Mesothelial cell of epicardium (in vitro differentiated cells): ENCODE measurements at regions not wholly inside any gene's neighbourhood (a gene's known extent, or its start where the extent isn't known, plus 50 kb on each side); places are given as distances from the start of the nearest gene placed in this dataset.

Source experiments
- DNase-seq, 2 experiments: peaks; one replicate each; pipeline ENCODE4 v3.0.0; 2021; ENCODE audit warnings: low spot score in 2 of 2; ENCODE audit not compliant: unreplicated experiment in 2 of 2
- H3K27ac Mint-ChIP-seq: 2 replicates; pipeline ENCODE4 v1.8.0; 2021; ENCODE audit warnings: mixed read lengths
- H3K27me3 Mint-ChIP-seq: 2 replicates; pipeline ENCODE4 v1.8.0; 2021; ENCODE audit warnings: low read depth, mixed read lengths
- H3K36me3 Mint-ChIP-seq: 2 replicates; pipeline ENCODE4 v1.8.0; 2021; ENCODE audit warnings: mixed read lengths
- H3K4me1 Mint-ChIP-seq: 2 replicates; pipeline ENCODE4 v1.8.0; 2021; ENCODE audit warnings: mixed read lengths
- H3K4me3 Mint-ChIP-seq: 2 replicates; pipeline ENCODE4 v1.8.0; 2021; ENCODE audit warnings: mild to moderate bottlenecking, moderate library complexity, mixed read lengths
- H3K9me3 Mint-ChIP-seq: 2 replicates; pipeline ENCODE4 v1.8.0; 2021; ENCODE audit warnings: mixed read lengths
- TF ChIP-seq, protein P1 (sequence below): fragments of 200-600 bp; sonication (generic); IDR thresholded peaks from one replicate; pipeline ENCODE4 v1.5.0; 2021; ENCODE audit warnings: antibody characterized with exemption; ENCODE audit not compliant: unreplicated experiment

DNA sequence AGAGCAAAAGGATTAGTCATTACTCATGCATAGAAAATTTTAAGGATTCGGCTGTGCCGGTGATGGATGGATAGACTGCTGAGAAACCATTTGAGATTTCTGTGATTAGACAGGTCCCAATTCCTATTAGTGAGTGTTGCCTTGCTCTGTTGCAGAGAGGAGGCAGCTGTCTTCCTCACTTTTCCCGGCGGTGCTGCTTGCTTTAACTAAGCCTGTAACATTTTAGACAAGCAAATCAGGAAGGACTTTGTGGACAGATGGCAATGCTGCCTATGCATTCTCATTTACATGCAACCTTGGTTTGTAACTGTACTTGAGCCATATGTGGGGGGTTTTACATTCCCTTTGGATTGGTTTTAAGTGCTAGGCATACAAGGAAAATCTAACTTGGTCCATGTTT, 1176.3 kb downstream of the CDH18 start:
- H3K27ac Mint-ChIP-seq: no peak overlapping the region
- H3K36me3 Mint-ChIP-seq: no peaks in the 10 kb centered on the region
- TF ChIP-seq, protein P1, sequence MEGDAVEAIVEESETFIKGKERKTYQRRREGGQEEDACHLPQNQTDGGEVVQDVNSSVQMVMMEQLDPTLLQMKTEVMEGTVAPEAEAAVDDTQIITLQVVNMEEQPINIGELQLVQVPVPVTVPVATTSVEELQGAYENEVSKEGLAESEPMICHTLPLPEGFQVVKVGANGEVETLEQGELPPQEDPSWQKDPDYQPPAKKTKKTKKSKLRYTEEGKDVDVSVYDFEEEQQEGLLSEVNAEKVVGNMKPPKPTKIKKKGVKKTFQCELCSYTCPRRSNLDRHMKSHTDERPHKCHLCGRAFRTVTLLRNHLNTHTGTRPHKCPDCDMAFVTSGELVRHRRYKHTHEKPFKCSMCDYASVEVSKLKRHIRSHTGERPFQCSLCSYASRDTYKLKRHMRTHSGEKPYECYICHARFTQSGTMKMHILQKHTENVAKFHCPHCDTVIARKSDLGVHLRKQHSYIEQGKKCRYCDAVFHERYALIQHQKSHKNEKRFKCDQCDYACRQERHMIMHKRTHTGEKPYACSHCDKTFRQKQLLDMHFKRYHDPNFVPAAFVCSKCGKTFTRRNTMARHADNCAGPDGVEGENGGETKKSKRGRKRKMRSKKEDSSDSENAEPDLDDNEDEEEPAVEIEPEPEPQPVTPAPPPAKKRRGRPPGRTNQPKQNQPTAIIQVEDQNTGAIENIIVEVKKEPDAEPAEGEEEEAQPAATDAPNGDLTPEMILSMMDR: no peak
- no peak for DNase-seq
- H3K4me1 Mint-ChIP-seq: no peaks in the 10 kb centered on the region
- H3K27me3 Mint-ChIP-seq: no peaks in the 10 kb centered on the region
- peaks cover 13% of the 10 kb centered on the region for H3K9me3 Mint-ChIP-seq
- no peak overlapping the region for H3K4me3 Mint-ChIP-seq

DNA sequence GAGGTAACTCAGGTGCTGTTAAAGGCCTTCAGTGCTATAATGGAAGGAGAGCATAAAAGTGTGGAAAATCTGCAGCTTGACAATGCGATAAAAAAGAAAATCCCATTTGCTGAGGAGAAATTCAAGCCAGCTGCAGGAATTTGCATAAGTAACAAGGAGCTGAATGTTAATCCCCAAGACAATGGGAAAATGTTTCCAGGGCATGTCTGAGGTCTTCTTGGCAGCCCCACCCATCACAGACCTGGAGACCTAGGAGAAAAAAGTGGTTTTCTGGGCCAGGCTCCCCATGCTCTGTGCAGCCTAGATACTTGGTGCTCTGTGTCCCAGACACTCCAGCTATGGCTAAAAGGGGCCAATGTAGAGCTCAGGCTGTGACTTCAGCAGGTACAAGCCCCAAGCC, 1159.6 kb downstream of the CDH18 start:
- no peaks in the 10 kb centered on the region for H3K36me3 Mint-ChIP-seq
- no peak overlapping the region for H3K4me3 Mint-ChIP-seq
- no peak for DNase-seq
- no peak overlapping the region for H3K27ac Mint-ChIP-seq
- no peaks in the 10 kb centered on the region for H3K27me3 Mint-ChIP-seq
- no peaks in the 10 kb centered on the region for H3K4me1 Mint-ChIP-seq
- H3K9me3 Mint-ChIP-seq: peaks cover 7% of the 10 kb centered on the region
- TF ChIP-seq, protein P1: no peak

DNA sequence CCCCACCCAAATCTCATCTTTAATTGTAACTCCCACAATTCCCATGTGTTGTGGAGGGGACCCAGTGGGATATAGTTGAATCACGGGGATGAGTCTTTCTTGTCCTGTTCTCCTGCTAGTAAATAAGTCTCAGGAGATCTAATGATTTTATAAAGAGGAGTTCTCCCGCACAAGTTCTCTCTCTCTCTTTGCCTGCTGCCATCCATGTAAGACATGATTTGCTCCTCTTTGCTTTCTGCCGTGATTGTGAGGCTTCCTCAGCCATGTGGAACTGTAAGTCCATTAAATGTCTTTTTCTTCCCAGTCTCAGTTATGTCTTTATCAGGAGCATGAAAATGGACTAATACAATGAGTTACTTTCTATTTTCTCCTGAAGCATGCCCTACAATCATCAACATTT, 1158.5 kb downstream of the CDH18 start:
- no peak for DNase-seq
- Mint-ChIP-seq H3K27me3 (no peaks in the 10 kb centered on the region), H3K4me1 (no peaks in the 10 kb centered on the region), H3K36me3 (no peaks in the 10 kb centered on the region), H3K4me3 (no peak overlapping the region), H3K9me3 (peaks cover 7% of the 10 kb centered on the region), H3K27ac (no peak overlapping the region)
- TF ChIP-seq, protein P1: no peak

DNA sequence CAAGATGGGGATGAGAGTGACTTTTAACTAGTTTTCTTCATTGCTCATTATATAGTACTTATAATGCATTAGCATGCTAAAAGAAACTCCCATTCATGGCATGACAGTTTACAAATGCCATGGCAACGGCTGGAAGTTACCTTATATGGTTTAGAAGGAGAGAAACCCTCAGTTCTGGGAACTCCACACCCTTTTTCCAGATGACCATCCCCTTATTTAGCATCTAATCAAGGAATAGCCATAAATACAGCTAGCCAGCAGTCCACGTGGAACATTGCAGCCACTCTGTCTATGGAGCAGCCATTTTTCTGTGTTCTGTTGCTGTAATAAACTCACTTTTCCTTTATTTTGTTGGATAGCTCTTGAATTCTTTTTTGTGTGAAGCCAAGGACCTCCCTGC, 1137.8 kb downstream of the CDH18 start:
- Mint-ChIP-seq H3K27ac (peak overlapping the region; percentile 69), H3K27me3 (no peaks in the 10 kb centered on the region), H3K4me1 (no peaks in the 10 kb centered on the region), H3K9me3 (peaks cover 15% of the 10 kb centered on the region), H3K4me3 (no peak overlapping the region), H3K36me3 (no peaks in the 10 kb centered on the region)
- TF ChIP-seq, protein P1: no peak
- no peak for DNase-seq

DNA sequence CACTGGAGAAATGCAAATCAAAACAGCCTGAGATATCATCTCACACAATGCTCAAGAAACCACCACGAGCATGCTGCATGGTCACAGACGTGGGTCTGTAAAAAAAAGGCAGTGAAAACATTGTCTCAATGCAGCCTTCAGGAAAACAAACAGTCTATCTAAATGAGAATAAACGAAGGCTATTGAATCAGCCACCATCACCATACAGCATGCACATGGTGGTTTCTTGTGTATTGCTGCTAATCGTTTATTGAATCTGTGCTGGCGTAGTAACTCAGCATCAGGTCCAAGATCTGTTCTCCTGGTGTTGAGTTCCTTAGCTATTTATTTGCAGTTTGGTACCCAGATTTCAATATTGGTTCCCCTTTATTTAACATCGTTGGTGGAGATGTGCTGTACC, 1115.0 kb downstream of the CDH18 start:
- peaks cover 14% of the 10 kb centered on the region for H3K4me1 Mint-ChIP-seq
- DNase-seq: no peak
- no peaks in the 10 kb centered on the region for H3K27me3 Mint-ChIP-seq
- no peak overlapping the region for H3K4me3 Mint-ChIP-seq
- H3K36me3 Mint-ChIP-seq: no peaks in the 10 kb centered on the region
- H3K9me3 Mint-ChIP-seq: no peaks in the 10 kb centered on the region
- peak overlapping the region; percentile 60 for H3K27ac Mint-ChIP-seq
- TF ChIP-seq, protein P1: no peak

DNA sequence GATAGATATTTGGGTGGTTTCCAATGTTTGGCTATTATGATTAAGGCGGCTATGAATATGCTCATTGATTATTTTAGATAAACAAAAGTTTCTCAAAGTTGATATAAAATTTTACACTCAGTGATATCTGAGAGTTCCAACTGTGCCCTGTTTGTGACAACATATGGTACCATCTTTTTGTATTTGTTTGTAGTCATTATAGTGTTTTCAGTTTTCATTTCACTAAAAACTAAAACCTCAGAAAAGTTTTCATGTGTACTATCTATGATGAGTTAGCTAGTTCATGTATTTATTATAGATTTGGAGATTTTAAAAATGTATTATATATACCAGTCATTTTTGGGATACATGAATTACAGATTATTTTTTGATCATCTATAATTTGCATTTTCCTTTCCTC, 1111.4 kb downstream of the CDH18 start:
- Mint-ChIP-seq H3K4me3 (no peak overlapping the region), H3K4me1 (peaks cover 14% of the 10 kb centered on the region), H3K27me3 (no peaks in the 10 kb centered on the region), H3K27ac (no peak overlapping the region), H3K9me3 (no peaks in the 10 kb centered on the region), H3K36me3 (no peaks in the 10 kb centered on the region)
- no peak for DNase-seq
- TF ChIP-seq, protein P1: no peak
